ENCODE measurements at regions not wholly inside any gene's neighbourhood (a gene's known extent, or its start where the extent isn't known, plus 50 kb on each side); places are given as distances from the start of the nearest gene placed in this dataset.

GRCh38 chr3:151935446-151935845 is 62.0 kb downstream of the SUCNR1 start:
- no peak for DNase-seq

- no peak for DNase-seq
Measured at GRCh38 chr3:151940481-151940880, 67.0 kb downstream of the SUCNR1 start.

GRCh38 chr3:151943539-151943938 is 70.1 kb downstream of the SUCNR1 start:
- DNase-seq = no peak

GRCh38 chr3:151944356-151944755 is 70.9 kb downstream of the SUCNR1 start:
- DNase-seq = no peak

GRCh38 chr3:151946606-151947005 is 73.2 kb downstream of the SUCNR1 start:
- no peak for DNase-seq

GRCh38 chr3:151949706-151950105 is 76.3 kb downstream of the SUCNR1 start:
- DNase-seq = no peak

GRCh38 chr3:151955356-151955755 is 81.9 kb downstream of the SUCNR1 start:
- no peak for DNase-seq

- no peak for DNase-seq
Measured at GRCh38 chr3:151960961-151961580, 87.6 kb downstream of the SUCNR1 start.

GRCh38 chr3:151962352-151962751 is 88.9 kb downstream of the SUCNR1 start:
- DNase-seq = no peak

GRCh38 chr3:151962912-151963311 is 89.5 kb downstream of the SUCNR1 start:
- no peak for DNase-seq

GRCh38 chr3:151964743-151965142 is 91.3 kb downstream of the SUCNR1 start:
- DNase-seq = no peak

GRCh38 chr3:151969026-151969642 is 95.7 kb downstream of the SUCNR1 start:
- DNase-seq = no peak

- DNase-seq = peak; percentile 12 to 31
Measured at GRCh38 chr3:151971814-151972579, 98.6 kb downstream of the SUCNR1 start.

GRCh38 chr3:151974067-151974466 is 100.6 kb downstream of the SUCNR1 start:
- no peak for DNase-seq

GRCh38 chr3:151976211-151977050 is 103.0 kb downstream of the SUCNR1 start:
- no peak for DNase-seq

GRCh38 chr3:151979906-151980305 is 106.5 kb downstream of the SUCNR1 start:
- DNase-seq = no peak

GRCh38 chr3:151983538-151983937 is 110.1 kb downstream of the SUCNR1 start:
- no peak for DNase-seq

- DNase-seq = no peak
Measured at GRCh38 chr3:151985787-151986430, 112.5 kb downstream of the SUCNR1 start.

- DNase-seq = no peak
Measured at GRCh38 chr3:151987893-151988292, 114.5 kb downstream of the SUCNR1 start.

GRCh38 chr3:151989621-151990020 is 116.2 kb downstream of the SUCNR1 start:
- DNase-seq = no peak

GRCh38 chr3:151990696-151991376 is 117.4 kb downstream of the SUCNR1 start:
- no peak for DNase-seq
